Upper lobe of right lung (tissue), 1 donor: ENCODE measurements at regions not wholly inside any gene's neighbourhood (a gene's known extent, or its start where the extent isn't known, plus 50 kb on each side); places are given as distances from the start of the nearest gene placed in this dataset.
"Not testable (repeated sequence)": the region's sequence is repeated elsewhere in the genome, so short reads cannot be mapped to it uniquely, and the experiment has no call there.

Experiments
- ATAC-seq: fragments of 200-7000 bp; cut with Tn5 transposase; one replicate; pipeline ENCODE4 v1.9.1; 2020; ENCODE audit warnings: mild to moderate bottlenecking, moderate library complexity
- DNase-seq: peaks from one replicate; pipeline ENCODE4 v3.0.0-alpha.2; 2020
- H3K27ac ChIP-seq: fragments of 200-600 bp; one replicate; pipeline ENCODE4 v1.8.0; 2022
- H3K27me3 ChIP-seq: fragments of 200-600 bp; one replicate; pipeline ENCODE4 v1.8.0; 2022; ENCODE audit warnings: mild to moderate bottlenecking
- H3K36me3 ChIP-seq: fragments of 200-600 bp; one replicate; pipeline ENCODE4 v1.8.0; 2022
- H3K4me1 ChIP-seq: fragments of 200-600 bp; one replicate; pipeline ENCODE4 v1.8.0; 2022
- H3K4me3 ChIP-seq: fragments of 200-600 bp; one replicate; pipeline ENCODE4 v1.8.0; 2022; ENCODE audit warnings: mild to moderate bottlenecking
- H3K9me3 ChIP-seq: fragments of 200-600 bp; one replicate; pipeline ENCODE4 v1.8.0; 2022
- intact Hi-C: fragments of 100-400 bp; cut with DNase I; formaldehyde crosslinking; loops from one replicate; pipeline ENCODE4 v1.11.0; 2022
- TF ChIP-seq, protein P1 (sequence below): fragments of 200-600 bp; IDR thresholded peaks from one replicate; pipeline ENCODE4 v1.8.0; 2022; ENCODE audit warnings: antibody characterized with exemption
- donor health status: DM: no; HTN: yes; CAD: no; lungs with severe emphysema.

DNA sequence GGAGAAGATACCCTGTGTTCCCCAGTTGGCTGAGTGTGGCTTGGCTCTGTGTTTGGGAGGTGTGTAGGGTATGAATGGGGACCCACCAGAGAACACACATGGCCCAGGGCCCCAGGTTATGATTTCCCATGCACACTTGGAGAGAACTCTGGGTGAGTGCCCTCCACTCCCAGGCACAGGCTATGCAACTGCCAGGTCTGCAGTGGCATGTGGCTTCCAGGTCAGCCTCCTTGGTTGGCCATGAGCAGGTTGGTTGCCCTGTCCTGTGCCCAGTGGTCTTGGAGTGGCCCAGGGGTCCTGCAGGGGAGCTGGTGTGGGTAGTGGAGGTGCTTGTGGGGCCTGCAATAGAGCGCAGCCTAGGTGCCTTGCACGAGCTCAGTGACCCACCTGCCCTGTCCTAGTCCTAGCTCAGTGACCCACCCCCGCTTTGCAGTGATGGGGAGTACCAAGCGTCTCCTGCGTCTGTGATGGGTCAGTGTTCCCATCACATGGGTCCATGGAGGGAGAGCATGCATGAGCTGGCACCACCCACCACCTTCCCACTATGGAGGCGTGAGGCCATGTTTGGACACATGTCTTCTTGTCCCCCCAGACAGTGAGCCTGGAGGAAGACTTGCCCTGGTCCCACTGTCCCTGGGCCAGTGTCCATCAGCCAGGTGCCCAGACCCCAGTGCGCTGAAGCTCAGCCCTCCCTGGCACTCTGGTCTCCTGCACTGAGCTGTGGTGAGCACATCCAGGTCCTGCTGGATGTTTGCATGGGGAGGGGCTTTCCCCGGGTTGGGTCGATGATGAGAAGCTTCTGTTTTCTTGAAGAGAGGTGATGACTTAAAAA, 217.3 kb downstream of the SNRPN start:
- no peak for ATAC-seq
- intact Hi-C loops = no loop called here
- peaks cover 26% of the 10 kb centered on the region for H3K9me3 ChIP-seq

DNA sequence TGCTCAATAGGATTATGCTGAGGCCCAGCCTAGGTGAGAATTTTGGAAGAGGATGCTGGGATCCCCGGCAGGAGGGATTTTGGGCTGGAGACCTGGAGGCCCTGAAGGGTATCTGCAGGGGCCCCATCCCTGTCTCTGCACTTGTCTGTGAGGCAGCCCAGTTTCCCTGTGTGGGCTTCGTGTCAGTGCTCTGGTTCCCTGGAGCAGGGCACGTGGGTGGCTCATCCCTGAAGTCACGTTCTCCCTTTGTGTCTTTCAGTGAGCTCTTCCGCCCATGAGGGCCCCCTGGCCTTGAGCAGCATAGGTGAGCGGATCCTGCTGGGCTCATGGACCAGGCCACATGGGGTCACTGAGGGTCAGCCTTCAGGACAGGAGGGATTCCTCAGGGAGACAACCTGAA, 217.9 kb downstream of the SNRPN start:
- Histone ChIP-seq H3K36me3 (no peaks in the 10 kb centered on the region), H3K9me3 (peaks cover 26% of the 10 kb centered on the region), H3K27me3 (no peaks in the 10 kb centered on the region), H3K4me3 (no peak overlapping the region), H3K4me1 (no peaks in the 10 kb centered on the region), H3K27ac (no peak overlapping the region)
- ATAC-seq = no peak
- TF ChIP-seq, protein P1, sequence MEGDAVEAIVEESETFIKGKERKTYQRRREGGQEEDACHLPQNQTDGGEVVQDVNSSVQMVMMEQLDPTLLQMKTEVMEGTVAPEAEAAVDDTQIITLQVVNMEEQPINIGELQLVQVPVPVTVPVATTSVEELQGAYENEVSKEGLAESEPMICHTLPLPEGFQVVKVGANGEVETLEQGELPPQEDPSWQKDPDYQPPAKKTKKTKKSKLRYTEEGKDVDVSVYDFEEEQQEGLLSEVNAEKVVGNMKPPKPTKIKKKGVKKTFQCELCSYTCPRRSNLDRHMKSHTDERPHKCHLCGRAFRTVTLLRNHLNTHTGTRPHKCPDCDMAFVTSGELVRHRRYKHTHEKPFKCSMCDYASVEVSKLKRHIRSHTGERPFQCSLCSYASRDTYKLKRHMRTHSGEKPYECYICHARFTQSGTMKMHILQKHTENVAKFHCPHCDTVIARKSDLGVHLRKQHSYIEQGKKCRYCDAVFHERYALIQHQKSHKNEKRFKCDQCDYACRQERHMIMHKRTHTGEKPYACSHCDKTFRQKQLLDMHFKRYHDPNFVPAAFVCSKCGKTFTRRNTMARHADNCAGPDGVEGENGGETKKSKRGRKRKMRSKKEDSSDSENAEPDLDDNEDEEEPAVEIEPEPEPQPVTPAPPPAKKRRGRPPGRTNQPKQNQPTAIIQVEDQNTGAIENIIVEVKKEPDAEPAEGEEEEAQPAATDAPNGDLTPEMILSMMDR = no peak
- intact Hi-C loops = no loop called here
- DNase-seq = no peak

More for the DNA sequence above, 217.3 kb downstream of the SNRPN start:
- Histone ChIP-seq H3K27me3 (no peaks in the 10 kb centered on the region), H3K27ac (no peak overlapping the region), H3K4me1 (no peaks in the 10 kb centered on the region), H3K4me3 (no peak overlapping the region), H3K36me3 (no peaks in the 10 kb centered on the region)
- TF ChIP-seq, protein P1 = no peak
- peak; percentile 57 for DNase-seq

DNA sequence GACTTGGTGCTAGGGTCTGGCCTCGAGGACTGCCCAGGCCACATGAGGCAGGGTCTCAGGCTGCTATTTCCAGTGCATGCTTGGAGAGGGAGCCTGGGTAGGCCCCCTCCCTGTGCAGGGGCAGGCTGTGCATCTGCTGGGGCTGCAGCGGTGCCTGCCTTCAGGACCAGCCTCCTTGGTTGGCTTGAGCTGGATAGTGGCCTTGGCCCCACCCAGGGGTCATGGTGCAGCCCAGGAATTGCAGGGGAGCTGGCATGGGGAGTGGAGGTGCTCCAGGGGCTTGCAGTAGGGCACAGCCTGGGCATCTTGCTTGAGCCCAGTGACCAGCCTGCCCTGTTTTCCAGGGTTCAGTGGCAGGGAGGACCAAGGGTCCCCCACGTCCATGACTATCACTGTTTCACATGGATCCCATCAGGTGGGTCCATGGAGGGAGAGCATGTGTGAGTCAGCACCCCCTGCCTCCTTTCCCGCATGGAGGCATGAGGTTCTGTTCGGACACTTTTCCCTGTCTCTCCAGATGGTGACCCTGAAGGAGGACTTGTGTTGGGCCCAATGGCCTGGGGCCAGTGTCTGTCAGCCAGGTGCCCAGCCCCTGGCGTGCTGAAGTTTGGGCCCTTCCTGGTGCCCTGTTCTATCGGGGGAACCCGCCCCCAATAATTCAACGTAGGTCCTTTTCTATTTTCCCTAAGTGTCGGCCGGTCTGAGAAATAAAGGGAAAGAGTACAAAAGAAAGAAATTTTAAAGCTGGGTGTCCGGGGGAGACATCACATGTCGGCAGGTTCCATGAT, 218.6 kb downstream of the SNRPN start:
- intact Hi-C loops = no loop called here
- no peak for ATAC-seq
- TF ChIP-seq, protein P1 = no peak
- no peaks in the 10 kb centered on the region for H3K27me3 ChIP-seq
- no peaks in the 10 kb centered on the region for H3K36me3 ChIP-seq
- peaks cover 26% of the 10 kb centered on the region for H3K9me3 ChIP-seq
- DNase-seq = peak; percentile 29
- H3K4me1 ChIP-seq = no peaks in the 10 kb centered on the region
- H3K27ac ChIP-seq = no peak overlapping the region
- H3K4me3 ChIP-seq = no peak overlapping the region

DNA sequence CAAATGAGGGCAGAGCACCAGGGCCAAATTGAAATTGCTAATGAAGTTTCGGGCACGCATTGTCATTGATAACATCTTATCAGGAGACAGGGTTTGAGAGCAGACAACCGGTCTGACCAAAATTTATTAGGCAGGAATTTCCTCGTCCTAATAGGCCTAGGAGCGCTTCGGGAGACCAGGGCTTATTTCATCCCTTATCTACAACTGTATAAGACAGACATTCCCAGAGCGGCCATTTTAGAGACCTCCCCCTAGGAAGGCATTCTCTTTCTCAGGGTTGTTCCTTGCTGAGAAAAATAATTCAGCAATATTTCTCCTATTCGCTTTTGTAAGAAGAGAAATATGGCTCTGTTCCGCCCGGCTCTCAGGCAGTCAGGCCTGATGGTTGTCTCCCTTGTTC, 219.4 kb downstream of the SNRPN start:
- H3K4me3 ChIP-seq, H3K27me3 ChIP-seq, H3K36me3 ChIP-seq, H3K4me1 ChIP-seq, ATAC-seq, intact Hi-C loops, DNase-seq, H3K27ac ChIP-seq: not testable (repeated sequence)
- peaks cover 26% of the 10 kb centered on the region for H3K9me3 ChIP-seq

DNA sequence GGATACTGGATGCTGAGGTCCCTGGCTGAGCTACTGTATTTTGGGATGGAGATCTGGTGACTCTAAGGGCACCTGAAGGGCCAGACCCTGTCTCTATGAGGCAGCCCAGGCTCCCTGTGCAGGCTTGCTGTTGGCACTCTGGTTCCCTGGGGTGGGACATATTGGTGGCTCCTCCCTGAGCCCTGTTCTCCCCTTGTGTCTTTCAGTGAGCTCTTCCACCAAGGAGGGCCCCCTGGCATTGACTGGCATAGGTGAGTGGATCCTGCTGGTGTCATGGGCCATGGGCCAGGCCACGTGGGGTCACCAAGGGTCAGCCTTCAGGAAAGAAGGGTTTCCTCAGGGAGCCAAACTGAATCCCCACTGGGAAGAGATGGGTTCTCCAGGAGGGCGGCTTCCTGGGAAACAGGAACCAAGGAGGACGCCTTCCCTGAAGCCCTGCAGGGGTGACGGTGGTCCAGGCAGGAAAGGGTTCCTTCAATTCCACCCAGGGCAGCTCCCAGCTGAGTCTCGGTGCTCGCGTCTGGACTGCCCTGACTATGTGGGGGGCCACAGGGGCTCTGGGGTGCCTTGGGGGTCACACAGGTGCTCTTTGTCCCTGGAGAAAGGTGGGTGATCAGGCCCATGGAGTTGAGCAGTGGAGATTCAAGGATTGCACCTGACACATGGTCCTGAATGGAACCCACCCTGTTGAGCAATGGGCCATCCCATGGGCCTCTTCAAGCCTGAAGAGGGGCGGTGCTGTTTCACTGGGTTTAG, 220.4 kb downstream of the SNRPN start:
- TF ChIP-seq, protein P1 = no peak
- ATAC-seq (no peak), DNase-seq (peak; percentile 51)
- Histone ChIP-seq H3K4me1 (no peaks in the 10 kb centered on the region), H3K4me3 (no peak overlapping the region), H3K36me3 (no peaks in the 10 kb centered on the region), H3K27me3 (no peaks in the 10 kb centered on the region), H3K9me3 (peaks cover 26% of the 10 kb centered on the region), H3K27ac (no peak overlapping the region)
- intact Hi-C loops = no loop called here
